ENCODE measurements at regions not wholly inside any gene's neighbourhood (a gene's known extent, or its start where the extent isn't known, plus 50 kb on each side); places are given as distances from the start of the nearest gene placed in this dataset.

- H3K27ac ChIP-seq, result no peak overlapping the region
- H3K4me1 ChIP-seq, result no peaks in the 10 kb centered on the region
- H3K36me3 ChIP-seq, result no peaks in the 10 kb centered on the region
- H3K27me3 ChIP-seq, result no peaks in the 10 kb centered on the region
- ATAC-seq, result no peak
- no peak for DNase-seq
- H3K4me3 ChIP-seq, result no peak overlapping the region
- TF ChIP-seq POLR2A (IDR thresholded peaks at IDR 0.05), result no peak
- TF ChIP-seq, protein P1, sequence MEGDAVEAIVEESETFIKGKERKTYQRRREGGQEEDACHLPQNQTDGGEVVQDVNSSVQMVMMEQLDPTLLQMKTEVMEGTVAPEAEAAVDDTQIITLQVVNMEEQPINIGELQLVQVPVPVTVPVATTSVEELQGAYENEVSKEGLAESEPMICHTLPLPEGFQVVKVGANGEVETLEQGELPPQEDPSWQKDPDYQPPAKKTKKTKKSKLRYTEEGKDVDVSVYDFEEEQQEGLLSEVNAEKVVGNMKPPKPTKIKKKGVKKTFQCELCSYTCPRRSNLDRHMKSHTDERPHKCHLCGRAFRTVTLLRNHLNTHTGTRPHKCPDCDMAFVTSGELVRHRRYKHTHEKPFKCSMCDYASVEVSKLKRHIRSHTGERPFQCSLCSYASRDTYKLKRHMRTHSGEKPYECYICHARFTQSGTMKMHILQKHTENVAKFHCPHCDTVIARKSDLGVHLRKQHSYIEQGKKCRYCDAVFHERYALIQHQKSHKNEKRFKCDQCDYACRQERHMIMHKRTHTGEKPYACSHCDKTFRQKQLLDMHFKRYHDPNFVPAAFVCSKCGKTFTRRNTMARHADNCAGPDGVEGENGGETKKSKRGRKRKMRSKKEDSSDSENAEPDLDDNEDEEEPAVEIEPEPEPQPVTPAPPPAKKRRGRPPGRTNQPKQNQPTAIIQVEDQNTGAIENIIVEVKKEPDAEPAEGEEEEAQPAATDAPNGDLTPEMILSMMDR (IDR thresholded peaks at IDR 0.05 in 4 of 5, conservative IDR thresholded peaks at IDR 0.05 in 1 of 5), result no peak
- intact Hi-C loops (cut with DNase I; ENCODE audit: low total_unique reads) (no loop called here), in situ Hi-C loops (cut with MboI; ENCODE audit: low sequenced_read_pairs in 4 of 4) (no loop called here)
- no peaks in the 10 kb centered on the region for H3K9me3 ChIP-seq
Measured at GRCh38 chr19:28669804-28670203, 543.1 kb downstream of the UQCRFS1 start.

GRCh38 chr19:28667348-28667977, 545.5 kb downstream of the UQCRFS1 start:
- no peaks in the 10 kb centered on the region for H3K9me3 ChIP-seq
- TF ChIP-seq POLR2A (IDR thresholded peaks at IDR 0.05), result no peak
- TF ChIP-seq, protein P1 (IDR thresholded peaks at IDR 0.05 in 4 of 5, conservative IDR thresholded peaks at IDR 0.05 in 1 of 5), result no peak
- no peaks in the 10 kb centered on the region for H3K4me1 ChIP-seq
- H3K27me3 ChIP-seq, result no peaks in the 10 kb centered on the region
- in situ Hi-C loops (cut with MboI; ENCODE audit: low sequenced_read_pairs in 4 of 4) (no loop called here), intact Hi-C loops (cut with DNase I; ENCODE audit: low total_unique reads) (no loop called here)
- no peak overlapping the region for H3K27ac ChIP-seq
- no peak for ATAC-seq
- DNase-seq, result no peak
- H3K4me3 ChIP-seq, result no peak overlapping the region
- H3K36me3 ChIP-seq, result no peaks in the 10 kb centered on the region

DNA sequence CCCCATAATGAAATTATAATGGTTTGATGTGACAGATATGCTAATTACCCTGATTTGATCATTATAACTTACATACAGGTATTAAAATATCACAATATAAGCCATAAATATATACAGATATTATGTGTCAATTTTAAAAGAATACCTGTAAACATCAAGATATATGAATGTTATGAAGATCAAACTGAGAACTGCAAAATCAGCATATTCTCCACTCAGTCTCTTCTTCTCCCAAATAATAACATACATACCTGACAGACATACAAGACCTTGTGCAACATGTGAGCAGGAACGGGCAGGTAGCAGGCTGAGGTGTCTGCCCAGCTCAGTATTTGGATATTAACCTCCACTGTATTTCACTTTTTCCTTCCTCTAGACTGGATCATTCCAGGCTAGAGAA, 547.2 kb downstream of the UQCRFS1 start:
- Histone ChIP-seq H3K4me1 (no peaks in the 10 kb centered on the region), H3K36me3 (no peaks in the 10 kb centered on the region), H3K27me3 (no peaks in the 10 kb centered on the region), H3K4me3 (no peak overlapping the region), H3K27ac (no peak overlapping the region), H3K9me3 (no peaks in the 10 kb centered on the region)
- DNase-seq (no peak), ATAC-seq (no peak)
- TF ChIP-seq, protein P1 (IDR thresholded peaks at IDR 0.05 in 4 of 5, conservative IDR thresholded peaks at IDR 0.05 in 1 of 5), result no peak
- intact Hi-C loops (cut with DNase I; ENCODE audit: low total_unique reads) (no loop called here), in situ Hi-C loops (cut with MboI; ENCODE audit: low sequenced_read_pairs in 4 of 4) (no loop called here)

DNA sequence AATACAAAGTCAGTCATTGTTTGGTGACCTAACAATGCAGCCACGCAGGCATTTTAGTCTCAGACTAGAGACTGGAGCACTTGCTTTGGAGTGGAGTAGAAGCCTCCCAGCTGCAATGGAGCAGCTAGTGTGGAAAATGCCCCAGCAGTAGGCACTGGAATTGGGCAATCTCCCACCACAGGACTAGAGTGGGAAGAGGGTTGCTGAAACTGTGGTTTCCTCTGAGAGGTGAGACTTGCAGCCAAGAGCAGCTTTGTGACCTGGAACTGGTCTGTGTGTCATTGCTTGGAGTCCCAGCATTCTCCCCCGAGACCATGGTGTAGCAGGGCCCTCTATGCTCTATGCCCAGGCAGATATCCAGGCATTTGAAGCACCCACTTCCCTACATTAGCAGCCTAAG, 556.3 kb downstream of the UQCRFS1 start:
- DNase-seq, result no peak
- Histone ChIP-seq H3K36me3 (no peaks in the 10 kb centered on the region), H3K9me3 (no peaks in the 10 kb centered on the region), H3K4me1 (no peaks in the 10 kb centered on the region), H3K4me3 (no peak overlapping the region), H3K27me3 (no peaks in the 10 kb centered on the region), H3K27ac (no peak overlapping the region)
- intact Hi-C loops (cut with DNase I; ENCODE audit: low total_unique reads) (no loop called here), in situ Hi-C loops (cut with MboI; ENCODE audit: low sequenced_read_pairs in 4 of 4) (no loop called here)
- no peak for ATAC-seq
- TF ChIP-seq, protein P1 (IDR thresholded peaks at IDR 0.05 in 4 of 5, conservative IDR thresholded peaks at IDR 0.05 in 1 of 5), result no peak
- no peak for TF ChIP-seq POLR2A (IDR thresholded peaks at IDR 0.05)

GRCh38 chr19:28655054-28655453, 557.9 kb downstream of the UQCRFS1 start:
- ATAC-seq (no peak), DNase-seq (no peak)
- Histone ChIP-seq H3K9me3 (no peaks in the 10 kb centered on the region), H3K36me3 (no peaks in the 10 kb centered on the region), H3K4me3 (no peak overlapping the region), H3K4me1 (no peaks in the 10 kb centered on the region), H3K27ac (no peak overlapping the region), H3K27me3 (no peaks in the 10 kb centered on the region)
- in situ Hi-C loops (cut with MboI; ENCODE audit: low sequenced_read_pairs in 4 of 4) (no loop called here), intact Hi-C loops (cut with DNase I; ENCODE audit: low total_unique reads) (no loop called here)
- TF ChIP-seq POLR2A (IDR thresholded peaks at IDR 0.05), result no peak
- TF ChIP-seq, protein P1 (IDR thresholded peaks at IDR 0.05 in 4 of 5, conservative IDR thresholded peaks at IDR 0.05 in 1 of 5), result no peak

Data from gastrocnemius medialis (tissue), 4 donors.